ENCODE measurements at regions not wholly inside any gene's neighbourhood (a gene's known extent, or its start where the extent isn't known, plus 50 kb on each side); places are given as distances from the start of the nearest gene placed in this dataset.

DNA sequence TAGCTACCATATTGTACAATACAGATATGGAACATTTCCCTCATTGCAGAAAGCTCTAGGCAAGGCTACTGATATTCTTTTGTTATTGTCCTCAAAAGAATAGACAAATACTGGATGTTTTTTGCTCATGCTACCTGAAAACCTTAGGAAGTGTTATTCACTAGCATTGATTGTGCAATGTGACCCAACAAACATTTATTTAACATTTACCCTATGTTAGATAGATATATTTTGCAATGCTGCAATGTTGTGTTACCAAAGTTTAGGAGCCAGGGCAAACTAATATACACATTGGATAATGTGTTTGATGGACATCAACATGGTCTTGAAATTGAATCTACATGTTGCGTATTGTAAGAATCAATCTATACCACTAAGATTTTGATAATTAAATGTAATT lies 112.8 kb upstream of the CREB5 start:
- FAIRE-seq: no peak
- CTCF ChIA-PET (ENCODE audit: partially characterized antibody): interaction anchor here (0.7 to 4.0 kb wide), 13 partner anchors 10 to 276 kb away, joined by 3 to 24 read pairs (median 4); no protein-coding TSS in a partner anchor
- TF ChIP-seq CEBPB (IDR thresholded peaks at IDR 0.05; ENCODE audit: low read depth, low read length): no peak
- no peak for TF ChIP-seq ASH2L (IDR thresholded peaks at IDR 0.05; ENCODE audit: low read length)
- no peak for TF ChIP-seq HDAC6 (IDR thresholded peaks at IDR 0.05; ENCODE audit: low read depth, low read length)

More for the DNA sequence above, 112.8 kb upstream of the CREB5 start:
- H3K23ac ChIP-seq (ENCODE audit: insufficient read length): no peak overlapping the region
- H3K9ac ChIP-seq (replicated peaks in 1 of 4; ENCODE audit: extremely low read depth in 1 of 4, low read depth in 3 of 4, low read length in 3 of 4): no peak overlapping the region
- no peak overlapping the region for H3K4me2 ChIP-seq (ENCODE audit: insufficient read depth in 1 of 2, low read depth in 2 of 2, low read length in 2 of 2)
- no peak overlapping the region for H4K91ac ChIP-seq (replicated peaks; ENCODE audit: insufficient read length, low read length)
- no peak overlapping the region for H2BK12ac ChIP-seq (ENCODE audit: low read depth, low read length)
- no peak overlapping the region for H3K14ac ChIP-seq (ENCODE audit: insufficient read length)
- H3K36me3 ChIP-seq (ENCODE audit: control insufficient read depth in 2 of 4, insufficient read depth in 4 of 4, low read length in 3 of 4): no peaks in the 10 kb centered on the region
- H4K20me1 ChIP-seq (replicated peaks in 1 of 2; ENCODE audit: control insufficient read depth in 1 of 2, insufficient read depth in 2 of 2, low read length in 2 of 2): no peaks in the 10 kb centered on the region
- H2BK5ac ChIP-seq (ENCODE audit: low read depth, low read length): no peak overlapping the region
- no peak overlapping the region for H2BK15ac ChIP-seq (ENCODE audit: low read length)
- H3K23me2 ChIP-seq (ENCODE audit: low read depth, low read length): no peaks in the 10 kb centered on the region
- H3K79me1 ChIP-seq (ENCODE audit: low read depth, low read length): no peaks in the 10 kb centered on the region
- H2BK20ac ChIP-seq (ENCODE audit: low read length): no peak overlapping the region
- WGBS, 2 experiments (ENCODE audit: extremely low coverage in 1 of 2, insufficient coverage in 1 of 2, insufficient read length in 1 of 2, insufficient replicate concordance in 2 of 2, low coverage in 1 of 2, low lambda C conversion rate in 2 of 2, missing lambda C conversion rate in 1 of 2): 89% methylated on average over 1 of the region's 1 CpG; no CpG with 5 or more reads in 1 of the 2 experiments
- no peak overlapping the region for H4K5ac ChIP-seq (ENCODE audit: insufficient read length, low read depth, low read length)
- peaks cover 0 to 5% (median 1%) of the 10 kb centered on the region in 4 experiments; a peak in 2 of 7 replicates for H3K4me1 ChIP-seq (replicated peaks in 1 of 4; ENCODE audit: control insufficient read depth in 3 of 4, insufficient read depth in 4 of 4, low read length in 3 of 4)
- no peak overlapping the region for H3K4me3 ChIP-seq (ENCODE audit: extremely low read depth in 1 of 4, insufficient read depth in 2 of 4, low read depth in 3 of 4, low read length in 4 of 4)
- no peak overlapping the region for H3K56ac ChIP-seq (replicated peaks; ENCODE audit: insufficient read length, low read depth, low read length)
- no peak overlapping the region for H3K27ac ChIP-seq (ENCODE audit: low read depth, low read length)
- no peak overlapping the region for H2BK120ac ChIP-seq (replicated peaks; ENCODE audit: low read depth, low read length)
- no peak overlapping the region for H2AFZ ChIP-seq (ENCODE audit: low read length)
- no peaks in the 10 kb centered on the region for H3K79me2 ChIP-seq (ENCODE audit: control insufficient read depth in 1 of 2, insufficient read depth in 2 of 2, low read length in 2 of 2)
- no peak overlapping the region for H4K8ac ChIP-seq (ENCODE audit: extremely low read depth, insufficient read depth, low read length)
- POLR2A ChIA-PET (ENCODE audit: partially characterized antibody): no interaction called here
- no peaks in the 10 kb centered on the region for H3K27me3 ChIP-seq (replicated peaks in 1 of 4; ENCODE audit: control insufficient read depth in 3 of 4, extremely low read depth in 1 of 4, insufficient read depth in 3 of 4, low read length in 3 of 4)
- no peak overlapping the region for H2AK5ac ChIP-seq (ENCODE audit: low read depth, low read length)
- no peaks in the 10 kb centered on the region for H3K9me3 ChIP-seq (ENCODE audit: insufficient read depth in 2 of 2, low read depth in 1 of 2, low read length in 1 of 2)
- no peak overlapping the region for H3K4ac ChIP-seq (replicated peaks; ENCODE audit: insufficient read length, low read depth, low read length)
- H3K18ac ChIP-seq (ENCODE audit: extremely low read depth, low read length): no peak overlapping the region
- no peak for DNase-seq (ENCODE audit: low read depth in 1 of 2, low spot score in 2 of 2)

Data from H1 (cell line).